ENCODE measurements at regions not wholly inside any gene's neighbourhood (a gene's known extent, or its start where the extent isn't known, plus 50 kb on each side); places are given as distances from the start of the nearest gene placed in this dataset.

DNA sequence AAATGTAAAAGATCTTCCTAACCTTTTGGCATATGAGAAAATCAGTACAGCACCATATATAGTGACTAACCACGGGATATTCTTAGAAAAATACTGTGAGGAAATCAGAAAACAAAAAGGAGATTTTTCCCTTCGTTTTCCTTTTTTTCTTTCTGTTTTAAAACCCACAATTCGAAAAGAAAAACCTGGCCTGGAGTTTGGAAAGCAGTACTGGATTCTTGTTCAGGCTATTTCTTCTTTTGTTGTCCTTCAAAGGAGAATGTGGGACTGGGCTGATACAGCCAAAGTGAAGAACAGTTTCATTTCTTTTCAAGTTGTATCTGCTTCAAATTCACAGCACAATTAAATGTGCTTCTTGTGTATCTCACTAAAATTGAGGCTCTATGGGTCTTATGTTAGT, 156.8 kb upstream of the PHYHIPL start:
- H3K4me1 ChIP-seq (ENCODE audit: control insufficient read depth in 2 of 2, insufficient read depth in 2 of 2, low read length in 2 of 2), result no peaks in the 10 kb centered on the region
- no peak overlapping the region for H3K27ac ChIP-seq (ENCODE audit: low read length in 2 of 2)
- intact Hi-C loops (cut with micrococcal nuclease), result no loop called here
- H3K4me3 ChIP-seq (ENCODE audit: control extremely low read depth in 1 of 5, extremely low read depth in 1 of 5, insufficient read depth in 1 of 5, low read depth in 2 of 5, low read length in 4 of 5), result no peak overlapping the region
- no peak overlapping the region for H3K9ac ChIP-seq (ENCODE audit: low read length)
- H3K9me3 ChIP-seq (ENCODE audit: control extremely low read depth in 1 of 3, control insufficient read depth in 2 of 3, insufficient read depth in 1 of 3, low read length in 2 of 3), result no peaks in the 10 kb centered on the region
- ATAC-seq (ENCODE audit: low read depth), result no peak
- H3K9me3 Mint-ChIP-seq (ENCODE audit: insufficient read depth), result no peaks in the 10 kb centered on the region
- H3K27me3 ChIP-seq (replicated peaks in 1 of 4; ENCODE audit: control extremely low read depth in 1 of 4, control insufficient read depth in 3 of 4, insufficient read depth in 4 of 4, low read length in 3 of 4), result no peaks in the 10 kb centered on the region
- no peak overlapping the region for H3K27ac Mint-ChIP-seq
- H2AFZ ChIP-seq (ENCODE audit: insufficient read depth, low read depth, low read length, poor library complexity, severe bottlenecking), result no peak overlapping the region
- H3K4me1 Mint-ChIP-seq, result no peaks in the 10 kb centered on the region
- H3K36me3 ChIP-seq (replicated peaks in 1 of 2; ENCODE audit: control extremely low read depth in 1 of 2, control insufficient read depth in 1 of 2, extremely low read depth in 1 of 2, insufficient read depth in 2 of 2, low read length in 1 of 2), result no peaks in the 10 kb centered on the region
- no CpG with 5 or more reads among the region's 3 CpGs for WGBS (ENCODE audit: insufficient coverage)
- POLR2A ChIA-PET, result no interaction called here
- no peak overlapping the region for H3K4me3 Mint-ChIP-seq
- TF ChIP-seq EZH2 (IDR thresholded peaks at IDR 0.05; ENCODE audit: borderline replicate concordance, insufficient read depth, low read depth, low read length, poor library complexity, severe bottlenecking), result no peak
- TF ChIP-seq, protein P1, sequence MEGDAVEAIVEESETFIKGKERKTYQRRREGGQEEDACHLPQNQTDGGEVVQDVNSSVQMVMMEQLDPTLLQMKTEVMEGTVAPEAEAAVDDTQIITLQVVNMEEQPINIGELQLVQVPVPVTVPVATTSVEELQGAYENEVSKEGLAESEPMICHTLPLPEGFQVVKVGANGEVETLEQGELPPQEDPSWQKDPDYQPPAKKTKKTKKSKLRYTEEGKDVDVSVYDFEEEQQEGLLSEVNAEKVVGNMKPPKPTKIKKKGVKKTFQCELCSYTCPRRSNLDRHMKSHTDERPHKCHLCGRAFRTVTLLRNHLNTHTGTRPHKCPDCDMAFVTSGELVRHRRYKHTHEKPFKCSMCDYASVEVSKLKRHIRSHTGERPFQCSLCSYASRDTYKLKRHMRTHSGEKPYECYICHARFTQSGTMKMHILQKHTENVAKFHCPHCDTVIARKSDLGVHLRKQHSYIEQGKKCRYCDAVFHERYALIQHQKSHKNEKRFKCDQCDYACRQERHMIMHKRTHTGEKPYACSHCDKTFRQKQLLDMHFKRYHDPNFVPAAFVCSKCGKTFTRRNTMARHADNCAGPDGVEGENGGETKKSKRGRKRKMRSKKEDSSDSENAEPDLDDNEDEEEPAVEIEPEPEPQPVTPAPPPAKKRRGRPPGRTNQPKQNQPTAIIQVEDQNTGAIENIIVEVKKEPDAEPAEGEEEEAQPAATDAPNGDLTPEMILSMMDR (IDR thresholded peaks at IDR 0.05), result no peak
- no peak for DNase-seq
- no peaks in the 10 kb centered on the region for H3K27me3 Mint-ChIP-seq
- no peak overlapping the region for H3K4me2 ChIP-seq (replicated peaks; ENCODE audit: low read depth, low read length, poor library complexity, severe bottlenecking)
- H4K20me1 ChIP-seq (ENCODE audit: control insufficient read depth, insufficient read depth, low read length, poor library complexity, severe bottlenecking), result no peaks in the 10 kb centered on the region
- H3K79me2 ChIP-seq (ENCODE audit: control insufficient read depth, insufficient read depth, low read length), result no peaks in the 10 kb centered on the region
- CTCF ChIA-PET, result no interaction called here

DNA sequence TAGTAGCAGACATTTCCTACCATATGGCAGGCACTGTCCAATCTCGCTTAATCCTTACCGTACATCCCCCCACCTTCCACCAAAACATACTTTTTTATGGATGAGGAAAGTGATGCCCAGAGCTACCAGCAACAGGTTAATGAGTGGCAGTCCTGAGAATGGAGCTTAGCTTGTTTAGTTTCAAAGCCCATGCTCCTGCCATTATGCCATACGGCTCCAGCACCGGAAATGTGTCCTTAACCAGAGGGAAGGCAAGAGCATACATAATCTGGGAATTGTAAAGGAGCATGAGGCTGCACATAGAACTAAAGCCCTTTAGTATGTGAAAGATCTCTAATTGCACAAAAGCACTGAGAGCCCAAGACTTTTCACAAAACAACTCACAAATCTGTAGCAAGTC, 155.9 kb upstream of the PHYHIPL start:
- H3K4me3 Mint-ChIP-seq, result no peak overlapping the region
- no peak for DNase-seq
- TF ChIP-seq, protein P1 (IDR thresholded peaks at IDR 0.05), result no peak
- TF ChIP-seq EZH2 (IDR thresholded peaks at IDR 0.05; ENCODE audit: borderline replicate concordance, insufficient read depth, low read depth, low read length, poor library complexity, severe bottlenecking), result no peak
- Histone ChIP-seq H3K27ac (ENCODE audit: low read length in 2 of 2) (no peak overlapping the region), H3K4me3 (ENCODE audit: control extremely low read depth in 1 of 5, extremely low read depth in 1 of 5, insufficient read depth in 1 of 5, low read depth in 2 of 5, low read length in 4 of 5) (no peak overlapping the region), H3K79me2 (ENCODE audit: control insufficient read depth, insufficient read depth, low read length) (no peaks in the 10 kb centered on the region), H3K36me3 (replicated peaks in 1 of 2; ENCODE audit: control extremely low read depth in 1 of 2, control insufficient read depth in 1 of 2, extremely low read depth in 1 of 2, insufficient read depth in 2 of 2, low read length in 1 of 2) (no peaks in the 10 kb centered on the region), H4K20me1 (ENCODE audit: control insufficient read depth, insufficient read depth, low read length, poor library complexity, severe bottlenecking) (no peaks in the 10 kb centered on the region), H3K4me2 (replicated peaks; ENCODE audit: low read depth, low read length, poor library complexity, severe bottlenecking) (no peak overlapping the region), H3K4me1 (ENCODE audit: control insufficient read depth in 2 of 2, insufficient read depth in 2 of 2, low read length in 2 of 2) (no peaks in the 10 kb centered on the region), H3K9me3 (ENCODE audit: control extremely low read depth in 1 of 3, control insufficient read depth in 2 of 3, insufficient read depth in 1 of 3, low read length in 2 of 3) (no peaks in the 10 kb centered on the region), H3K9ac (ENCODE audit: low read length) (no peak overlapping the region), H3K27me3 (replicated peaks in 1 of 4; ENCODE audit: control extremely low read depth in 1 of 4, control insufficient read depth in 3 of 4, insufficient read depth in 4 of 4, low read length in 3 of 4) (no peaks in the 10 kb centered on the region), H2AFZ (ENCODE audit: insufficient read depth, low read depth, low read length, poor library complexity, severe bottlenecking) (no peak overlapping the region)
- POLR2A ChIA-PET, result no interaction called here
- no peaks in the 10 kb centered on the region for H3K9me3 Mint-ChIP-seq (ENCODE audit: insufficient read depth)
- no peak for ATAC-seq (ENCODE audit: low read depth)
- intact Hi-C loops (cut with micrococcal nuclease), result no loop called here
- no peak overlapping the region for H3K27ac Mint-ChIP-seq
- H3K27me3 Mint-ChIP-seq, result no peaks in the 10 kb centered on the region
- WGBS (ENCODE audit: insufficient coverage), result 100% methylated on average over 1 of the region's 4 CpGs
- H3K4me1 Mint-ChIP-seq, result no peaks in the 10 kb centered on the region
- CTCF ChIA-PET, result no interaction called here

Data from B cell (primary cell).